ENCODE measurements at regions not wholly inside any gene's neighbourhood (a gene's known extent, or its start where the extent isn't known, plus 50 kb on each side); places are given as distances from the start of the nearest gene placed in this dataset.

DNA sequence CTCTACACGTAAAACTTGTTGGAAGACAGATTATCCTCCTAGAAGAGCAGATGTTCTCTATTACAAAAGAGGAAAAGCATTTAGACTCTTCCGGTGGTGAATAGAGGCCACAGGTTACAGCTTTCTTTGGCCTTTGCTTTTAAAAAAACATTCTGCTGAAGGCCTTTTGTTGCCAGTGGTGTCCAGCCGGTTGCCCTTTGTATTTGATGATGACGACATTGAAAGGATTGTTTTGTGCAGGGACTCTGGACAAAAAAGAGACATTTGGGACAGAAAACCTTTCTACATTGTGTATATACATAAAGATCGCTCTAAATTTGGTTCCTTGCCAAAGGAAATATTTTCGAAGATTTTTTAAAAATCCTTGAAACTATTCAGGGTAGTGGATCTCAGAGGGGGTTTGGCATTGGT lies 180.3 kb downstream of the C9orf152 start:
- TF ChIP-seq, protein P1, sequence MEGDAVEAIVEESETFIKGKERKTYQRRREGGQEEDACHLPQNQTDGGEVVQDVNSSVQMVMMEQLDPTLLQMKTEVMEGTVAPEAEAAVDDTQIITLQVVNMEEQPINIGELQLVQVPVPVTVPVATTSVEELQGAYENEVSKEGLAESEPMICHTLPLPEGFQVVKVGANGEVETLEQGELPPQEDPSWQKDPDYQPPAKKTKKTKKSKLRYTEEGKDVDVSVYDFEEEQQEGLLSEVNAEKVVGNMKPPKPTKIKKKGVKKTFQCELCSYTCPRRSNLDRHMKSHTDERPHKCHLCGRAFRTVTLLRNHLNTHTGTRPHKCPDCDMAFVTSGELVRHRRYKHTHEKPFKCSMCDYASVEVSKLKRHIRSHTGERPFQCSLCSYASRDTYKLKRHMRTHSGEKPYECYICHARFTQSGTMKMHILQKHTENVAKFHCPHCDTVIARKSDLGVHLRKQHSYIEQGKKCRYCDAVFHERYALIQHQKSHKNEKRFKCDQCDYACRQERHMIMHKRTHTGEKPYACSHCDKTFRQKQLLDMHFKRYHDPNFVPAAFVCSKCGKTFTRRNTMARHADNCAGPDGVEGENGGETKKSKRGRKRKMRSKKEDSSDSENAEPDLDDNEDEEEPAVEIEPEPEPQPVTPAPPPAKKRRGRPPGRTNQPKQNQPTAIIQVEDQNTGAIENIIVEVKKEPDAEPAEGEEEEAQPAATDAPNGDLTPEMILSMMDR (IDR thresholded peaks at IDR 0.05), result no peak
- TF ChIP-seq POLR2A (IDR thresholded peaks at IDR 0.05), result no peak
